ENCODE measurements at regions not wholly inside any gene's neighbourhood (a gene's known extent, or its start where the extent isn't known, plus 50 kb on each side); places are given as distances from the start of the nearest gene placed in this dataset.

DNA sequence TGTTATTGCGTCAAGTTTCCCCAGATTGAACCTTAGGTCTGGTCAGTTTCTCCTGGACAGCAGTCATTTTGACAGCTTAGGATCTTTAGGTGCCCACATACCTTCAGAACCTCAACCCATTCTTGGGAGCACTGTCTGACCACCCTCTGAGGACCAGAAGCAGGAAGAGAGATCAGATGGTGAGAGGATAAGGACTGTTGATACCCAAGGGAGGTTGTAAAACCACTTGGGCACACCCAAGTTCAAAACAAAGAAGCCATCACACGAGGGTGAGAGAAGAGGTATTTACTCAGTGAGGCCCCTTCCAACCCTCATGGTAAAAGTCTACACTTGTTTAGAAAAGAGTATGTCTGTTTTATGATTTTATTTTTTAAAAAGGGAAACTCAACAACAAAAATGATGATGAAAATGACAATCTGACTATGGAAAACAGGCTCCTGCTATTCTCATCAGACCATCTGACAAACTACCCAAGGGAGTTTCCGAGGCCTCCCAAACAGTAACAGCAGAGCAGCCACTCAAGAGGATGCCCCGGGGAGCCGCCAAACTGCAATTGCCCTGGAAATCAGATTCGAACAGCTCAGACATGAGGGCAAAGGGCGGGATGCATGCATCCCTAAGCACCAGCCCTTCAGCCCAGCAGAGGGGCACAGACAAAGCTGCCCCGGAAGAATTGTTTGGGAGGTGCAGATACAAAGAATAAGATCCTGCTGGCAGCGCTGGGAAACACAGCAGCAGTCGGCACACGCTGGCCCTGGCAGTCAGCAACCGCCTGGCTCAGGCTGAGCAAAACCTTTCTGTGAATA lies 162.6 kb upstream of the PLEKHG7 start:
- Mint-ChIP-seq H3K4me3 (no peak overlapping the region), H3K27me3 (no peaks in the 10 kb centered on the region), H3K9me3 (no peaks in the 10 kb centered on the region), H3K4me1 (ENCODE audit: low read depth) (peaks cover 64% of the 10 kb centered on the region), H3K27ac (peak overlapping the region; percentile 90), H3K36me3 (no peaks in the 10 kb centered on the region)
- intact Hi-C loops (cut with micrococcal nuclease): loop anchor here (1.0 to 2.0 kb wide), 4 partner anchors 12 to 35 kb away; no protein-coding TSS in a partner anchor
- peak; percentile 37 for DNase-seq
- ChIA-PET CTCF (interaction anchor here (0.6 to 2.5 kb wide), 5 partner anchors 10 to 879 kb away, joined by 3 to 7 read pairs (median 5); no protein-coding TSS in a partner anchor), POLR2A (interaction anchor here (0.9 to 1.4 kb wide), 3 partner anchors 12 to 137 kb away, joined by 3 read pairs; no protein-coding TSS in a partner anchor)

DNA sequence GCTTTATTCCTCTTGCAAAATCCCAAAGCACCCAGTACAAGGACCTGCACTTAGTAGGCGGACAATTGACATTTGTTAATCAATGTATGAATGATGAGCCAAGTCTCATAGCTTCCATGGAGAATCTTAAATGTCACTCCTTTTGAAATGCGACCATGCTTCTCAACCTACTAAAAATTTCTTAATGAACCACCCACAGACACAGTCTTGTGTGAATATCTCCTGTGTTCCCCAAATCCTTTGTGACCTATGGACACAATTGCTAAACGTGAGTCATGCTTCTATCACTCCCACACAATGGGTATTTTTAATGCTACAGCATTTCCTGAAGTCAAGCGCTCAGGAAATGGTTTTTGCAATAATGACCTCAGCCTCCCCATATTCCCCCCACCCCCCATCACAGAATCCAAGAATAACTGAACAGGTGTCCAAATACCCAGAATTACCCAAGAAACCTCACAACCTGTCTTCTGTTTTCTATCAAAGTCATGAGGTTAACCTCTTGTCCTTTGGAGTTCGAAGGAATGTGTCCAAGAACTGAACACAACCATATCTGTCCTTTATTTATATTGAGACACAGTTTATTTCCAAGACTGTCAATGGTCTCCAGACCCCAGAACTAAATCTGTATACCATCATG lies 163.6 kb upstream of the PLEKHG7 start:
- no peaks in the 10 kb centered on the region for H3K9me3 Mint-ChIP-seq
- H3K4me1 Mint-ChIP-seq (ENCODE audit: low read depth): peaks cover 63% of the 10 kb centered on the region
- intact Hi-C loops (cut with micrococcal nuclease): loop anchor here (1.0 to 2.0 kb wide), 4 partner anchors 13 to 34 kb away; no protein-coding TSS in a partner anchor
- DNase-seq: peak; percentile 56
- H3K27me3 Mint-ChIP-seq: no peaks in the 10 kb centered on the region
- no peak overlapping the region for H3K4me3 Mint-ChIP-seq
- POLR2A ChIA-PET: no interaction called here
- CTCF ChIA-PET: no interaction called here
- H3K36me3 Mint-ChIP-seq: no peaks in the 10 kb centered on the region
- H3K27ac Mint-ChIP-seq: peak overlapping the region; percentile 90

DNA sequence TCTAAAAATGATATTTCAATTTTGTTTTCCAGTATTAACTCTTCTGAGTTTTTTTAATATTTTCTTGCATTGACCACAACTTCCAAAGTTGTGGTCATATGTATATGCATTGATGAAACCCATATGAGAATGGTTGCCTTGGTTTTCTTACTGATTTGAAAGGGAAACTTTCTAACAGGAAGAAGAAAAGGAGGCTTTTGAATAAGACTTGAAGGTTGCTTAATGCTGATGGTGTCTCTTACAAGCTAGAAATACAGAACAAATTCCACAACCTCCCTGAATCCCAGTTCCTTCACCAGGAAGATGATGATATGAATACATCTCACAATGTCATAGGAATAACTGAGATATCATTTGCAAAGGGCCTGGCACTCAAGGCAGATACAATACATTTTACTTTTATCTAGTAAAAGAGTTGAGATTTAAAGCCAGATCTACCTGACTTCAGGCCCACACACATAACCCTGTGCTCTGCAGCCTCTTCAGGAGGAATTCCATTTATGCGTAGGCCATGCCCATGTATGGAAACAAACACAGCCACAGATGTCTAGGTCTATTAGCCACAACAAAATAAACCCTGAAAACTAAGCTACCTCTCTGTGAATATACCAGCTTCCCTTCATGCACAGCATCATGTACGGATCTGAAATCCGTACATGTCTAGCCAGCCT lies 165.4 kb upstream of the PLEKHG7 start:
- POLR2A ChIA-PET: interaction anchor here (0.6 kb wide), 1 partner anchor 19 kb away, joined by 3 read pairs; no protein-coding TSS in a partner anchor
- CTCF ChIA-PET: no interaction called here
- H3K4me1 Mint-ChIP-seq (ENCODE audit: low read depth): peaks cover 56% of the 10 kb centered on the region
- no peaks in the 10 kb centered on the region for H3K36me3 Mint-ChIP-seq
- peak overlapping the region; percentile 63 for H3K27ac Mint-ChIP-seq
- H3K9me3 Mint-ChIP-seq: no peaks in the 10 kb centered on the region
- H3K4me3 Mint-ChIP-seq: no peak overlapping the region
- intact Hi-C loops (cut with micrococcal nuclease): no loop called here
- no peak for DNase-seq
- H3K27me3 Mint-ChIP-seq: no peaks in the 10 kb centered on the region

DNA sequence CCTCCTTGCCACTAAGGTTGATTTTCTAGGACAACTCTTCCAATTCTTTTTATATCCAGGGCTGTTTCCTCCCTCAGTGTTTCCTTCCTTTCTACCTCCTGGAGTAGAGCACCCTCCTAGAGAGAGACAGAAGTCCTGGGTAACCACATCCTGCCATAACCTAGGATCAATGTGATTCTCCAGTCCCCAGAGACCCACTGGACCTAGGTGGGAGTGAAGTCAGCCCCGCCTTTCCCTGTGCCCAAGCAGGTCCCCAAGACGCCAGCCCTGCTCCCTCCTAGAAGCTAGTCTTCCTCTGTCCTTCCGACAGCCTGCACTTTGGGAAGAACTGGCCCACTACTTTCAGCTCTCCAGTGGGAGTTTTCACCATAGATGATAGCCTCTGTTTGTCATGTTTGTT lies 166.8 kb upstream of the PLEKHG7 start:
- H3K4me1 Mint-ChIP-seq (ENCODE audit: low read depth): peaks cover 44% of the 10 kb centered on the region
- no peaks in the 10 kb centered on the region for H3K9me3 Mint-ChIP-seq
- no peak for DNase-seq
- intact Hi-C loops (cut with micrococcal nuclease): no loop called here
- H3K27me3 Mint-ChIP-seq: no peaks in the 10 kb centered on the region
- H3K4me3 Mint-ChIP-seq: no peak overlapping the region
- H3K27ac Mint-ChIP-seq: no peak overlapping the region
- H3K36me3 Mint-ChIP-seq: peaks cover 2% of the 10 kb centered on the region
- POLR2A ChIA-PET: no interaction called here
- CTCF ChIA-PET: no interaction called here

DNA sequence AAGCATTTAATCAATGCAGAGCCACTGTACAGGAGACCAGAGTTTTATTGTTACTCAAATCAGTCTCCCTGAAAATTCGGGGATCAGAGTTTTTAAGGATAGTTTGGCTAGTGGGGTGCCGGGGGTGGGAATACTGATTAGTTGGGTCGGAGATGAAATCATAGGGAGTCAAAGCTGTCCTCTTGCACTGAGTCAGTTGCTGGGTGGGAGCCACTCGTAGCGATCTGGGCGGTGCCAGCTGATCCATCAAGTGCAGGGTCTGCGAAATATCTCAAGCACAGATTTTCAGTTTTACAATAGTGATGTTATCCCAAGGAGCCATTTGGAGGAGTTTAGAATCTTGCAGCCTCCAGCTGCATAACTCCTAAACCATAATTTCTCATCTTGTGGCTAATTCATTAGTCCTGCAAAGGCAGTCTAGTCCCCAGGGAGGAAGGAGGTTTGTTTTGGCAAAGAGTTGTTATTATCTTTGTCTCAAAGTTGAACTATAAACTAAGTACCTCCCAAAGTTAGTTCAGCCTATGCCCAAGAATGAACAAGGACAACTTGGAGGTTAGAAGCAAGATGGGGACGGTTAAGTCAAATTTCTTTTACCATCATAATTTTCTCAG lies 169.4 kb upstream of the PLEKHG7 start:
- intact Hi-C loops (cut with micrococcal nuclease): no loop called here
- H3K9me3 Mint-ChIP-seq: no peaks in the 10 kb centered on the region
- DNase-seq: no peak
- H3K36me3 Mint-ChIP-seq: peaks cover 2% of the 10 kb centered on the region
- H3K27ac Mint-ChIP-seq: no peak overlapping the region
- ChIA-PET CTCF (no interaction called here), POLR2A (no interaction called here)
- no peak overlapping the region for H3K4me3 Mint-ChIP-seq
- peaks cover 28% of the 10 kb centered on the region for H3K4me1 Mint-ChIP-seq (ENCODE audit: low read depth)
- H3K27me3 Mint-ChIP-seq: no peaks in the 10 kb centered on the region

DNA sequence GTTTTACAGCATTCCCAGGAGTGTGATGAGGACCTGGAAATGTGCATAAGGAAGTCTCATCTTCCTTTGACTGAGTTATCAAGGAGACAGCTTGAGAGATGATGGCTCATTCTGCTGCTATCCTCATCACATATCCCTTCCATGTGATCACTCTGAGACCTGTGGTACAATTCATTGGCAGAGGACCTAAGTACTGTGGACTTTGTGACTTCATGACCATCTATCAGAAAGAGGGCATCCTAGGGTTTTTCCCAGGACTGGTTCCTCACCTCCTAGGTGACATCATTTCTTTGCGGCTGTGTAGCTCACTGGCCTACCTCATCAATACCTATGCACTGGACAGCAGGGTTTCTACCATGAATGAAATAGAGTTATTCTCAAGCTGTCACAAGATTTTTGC lies 172.1 kb upstream of the PLEKHG7 start:
- no peak for DNase-seq
- ChIA-PET CTCF (no interaction called here), POLR2A (interaction anchor here (0.6 kb wide), 1 partner anchor 114 kb away, joined by 3 read pairs; no protein-coding TSS in a partner anchor)
- no peak overlapping the region for H3K27ac Mint-ChIP-seq
- intact Hi-C loops (cut with micrococcal nuclease): loop anchor here (2.0 kb wide), 1 partner anchor 16 kb away; no protein-coding TSS in a partner anchor
- peaks cover 2% of the 10 kb centered on the region for H3K36me3 Mint-ChIP-seq
- no peaks in the 10 kb centered on the region for H3K9me3 Mint-ChIP-seq
- H3K27me3 Mint-ChIP-seq: no peaks in the 10 kb centered on the region
- H3K4me1 Mint-ChIP-seq (ENCODE audit: low read depth): peaks cover 14% of the 10 kb centered on the region
- H3K4me3 Mint-ChIP-seq: no peak overlapping the region

DNA sequence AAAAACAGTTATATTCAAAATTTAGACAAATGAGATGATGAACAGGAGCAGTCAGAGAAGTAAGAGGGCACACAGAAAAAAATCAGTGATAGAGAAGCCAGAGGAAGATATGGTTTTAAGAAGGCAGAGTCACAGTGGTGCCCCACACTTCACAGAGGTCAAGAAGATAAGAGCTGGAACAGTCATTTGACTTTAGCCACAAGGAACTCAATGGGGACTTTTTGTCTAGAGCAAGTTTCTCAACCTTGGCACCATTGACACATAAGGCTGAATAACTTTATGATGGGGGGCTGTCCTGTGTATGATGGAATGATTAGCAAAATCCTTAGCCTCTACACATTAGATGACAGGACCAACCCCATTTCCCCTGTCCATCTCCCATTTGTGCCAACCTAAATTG lies 172.8 kb upstream of the PLEKHG7 start:
- DNase-seq: no peak
- ChIA-PET CTCF (no interaction called here), POLR2A (no interaction called here)
- H3K9me3 Mint-ChIP-seq: no peaks in the 10 kb centered on the region
- H3K4me3 Mint-ChIP-seq: no peak overlapping the region
- intact Hi-C loops (cut with micrococcal nuclease): loop anchor here (2.0 kb wide), 1 partner anchor 15 kb away; no protein-coding TSS in a partner anchor
- peaks cover 16% of the 10 kb centered on the region for H3K4me1 Mint-ChIP-seq (ENCODE audit: low read depth)
- no peaks in the 10 kb centered on the region for H3K27me3 Mint-ChIP-seq
- H3K36me3 Mint-ChIP-seq: peaks cover 2% of the 10 kb centered on the region
- H3K27ac Mint-ChIP-seq: no peak overlapping the region

DNA sequence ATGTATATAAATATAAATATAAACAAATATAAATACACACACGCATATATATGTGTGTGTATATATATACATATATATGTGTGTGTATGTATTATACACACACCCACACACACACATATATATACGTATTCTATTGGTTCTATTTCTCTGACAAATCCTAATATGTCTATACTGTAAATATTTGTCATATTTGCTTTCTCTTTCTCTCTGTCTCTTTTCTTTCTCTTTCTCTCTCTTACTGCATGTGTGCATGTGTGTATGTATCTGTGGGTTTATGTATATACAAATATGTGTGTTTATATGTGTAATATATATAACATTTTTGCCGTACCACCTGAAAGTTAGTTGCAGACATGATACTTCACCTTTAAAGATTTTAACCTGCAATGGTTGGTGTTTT lies 174.2 kb upstream of the PLEKHG7 start:
- intact Hi-C loops (cut with micrococcal nuclease): no loop called here
- Mint-ChIP-seq H3K27me3 (no peaks in the 10 kb centered on the region), H3K4me1 (ENCODE audit: low read depth) (peaks cover 22% of the 10 kb centered on the region), H3K9me3 (peaks cover 2% of the 10 kb centered on the region), H3K4me3 (no peak overlapping the region), H3K36me3 (peaks cover 2% of the 10 kb centered on the region), H3K27ac (no peak overlapping the region)
- DNase-seq: no peak
- ChIA-PET CTCF (no interaction called here), POLR2A (no interaction called here)

DNA sequence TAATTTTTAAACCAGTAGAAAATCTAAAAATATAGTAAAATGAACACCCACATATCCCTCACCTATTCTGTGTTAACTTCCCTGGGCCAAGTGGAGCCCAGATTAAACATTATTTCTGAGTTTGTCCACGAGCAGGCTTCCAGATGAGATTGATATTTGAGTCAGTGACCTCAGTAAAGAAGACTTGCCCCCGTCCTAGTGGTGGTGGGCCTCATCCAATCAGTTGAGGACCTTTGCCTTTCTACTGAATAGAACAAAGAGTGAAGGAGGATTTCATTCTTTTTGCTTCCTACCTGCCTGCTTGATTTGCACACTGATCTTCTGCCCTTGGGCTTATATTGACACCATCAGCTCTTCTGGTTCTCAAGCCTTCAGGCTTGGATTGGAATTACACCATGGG lies 174.7 kb upstream of the PLEKHG7 start:
- no peak for DNase-seq
- intact Hi-C loops (cut with micrococcal nuclease): no loop called here
- Mint-ChIP-seq H3K4me3 (no peak overlapping the region), H3K36me3 (peaks cover 2% of the 10 kb centered on the region), H3K4me1 (ENCODE audit: low read depth) (peaks cover 22% of the 10 kb centered on the region), H3K9me3 (peaks cover 4% of the 10 kb centered on the region), H3K27ac (no peak overlapping the region), H3K27me3 (no peaks in the 10 kb centered on the region)
- POLR2A ChIA-PET: no interaction called here
- CTCF ChIA-PET: no interaction called here

DNA sequence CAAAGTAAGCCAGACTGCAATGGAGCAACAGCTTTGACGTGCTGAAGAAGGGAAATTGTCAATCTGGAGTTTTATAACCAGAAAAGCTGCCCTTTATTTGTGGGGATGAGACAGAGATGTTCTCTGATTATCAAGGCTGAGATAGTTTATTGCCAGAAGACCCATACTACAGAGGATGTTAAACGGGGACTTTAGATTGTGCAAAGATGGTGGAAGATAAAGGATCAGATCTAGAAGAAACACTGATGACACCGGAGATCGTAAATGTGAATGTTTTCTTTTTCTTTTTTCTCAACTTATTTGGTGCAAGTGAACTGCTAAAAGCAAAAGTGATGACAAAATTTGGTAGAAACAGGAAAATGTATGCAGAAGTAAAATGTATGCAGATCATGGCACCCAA lies 178.3 kb upstream of the PLEKHG7 start:
- ChIA-PET POLR2A (interaction anchor here (0.6 kb wide), 1 partner anchor 30 kb away, joined by 3 read pairs; no protein-coding TSS in a partner anchor), CTCF (interaction anchor here (0.9 to 1.1 kb wide), 2 partner anchors 11 to 1142 kb away, joined by 3 to 5 read pairs; no protein-coding TSS in a partner anchor)
- Mint-ChIP-seq H3K4me3 (no peak overlapping the region), H3K4me1 (ENCODE audit: low read depth) (peaks cover 24% of the 10 kb centered on the region), H3K9me3 (peaks cover 9% of the 10 kb centered on the region), H3K27ac (peak overlapping the region; percentile 31), H3K27me3 (no peaks in the 10 kb centered on the region), H3K36me3 (no peaks in the 10 kb centered on the region)
- intact Hi-C loops (cut with micrococcal nuclease): no loop called here
- DNase-seq: no peak

DNA sequence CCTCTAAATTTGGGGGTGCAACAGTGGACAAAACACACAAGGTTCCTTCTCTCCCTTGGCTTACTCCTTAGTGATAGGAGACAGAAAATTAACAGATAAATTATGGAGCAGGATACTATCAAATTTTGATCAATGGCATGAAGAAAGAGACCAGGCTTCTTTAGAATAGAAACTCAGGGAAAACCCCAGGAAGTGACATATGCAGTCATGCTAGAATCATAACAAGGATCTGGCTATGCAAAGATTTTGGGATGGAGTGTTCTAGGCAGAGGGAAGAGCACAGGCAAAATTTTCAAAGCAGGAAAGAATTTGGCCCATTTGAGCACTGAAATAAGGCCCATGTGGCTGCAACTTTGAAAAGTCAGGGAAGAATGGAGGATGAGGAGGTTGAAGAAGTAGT lies 182.3 kb upstream of the PLEKHG7 start:
- Mint-ChIP-seq H3K36me3 (no peaks in the 10 kb centered on the region), H3K4me1 (ENCODE audit: low read depth) (peaks cover 30% of the 10 kb centered on the region), H3K27me3 (no peaks in the 10 kb centered on the region), H3K9me3 (peaks cover 9% of the 10 kb centered on the region), H3K27ac (no peak overlapping the region), H3K4me3 (no peak overlapping the region)
- DNase-seq: no peak
- POLR2A ChIA-PET: no interaction called here
- CTCF ChIA-PET: no interaction called here
- intact Hi-C loops (cut with micrococcal nuclease): no loop called here

DNA sequence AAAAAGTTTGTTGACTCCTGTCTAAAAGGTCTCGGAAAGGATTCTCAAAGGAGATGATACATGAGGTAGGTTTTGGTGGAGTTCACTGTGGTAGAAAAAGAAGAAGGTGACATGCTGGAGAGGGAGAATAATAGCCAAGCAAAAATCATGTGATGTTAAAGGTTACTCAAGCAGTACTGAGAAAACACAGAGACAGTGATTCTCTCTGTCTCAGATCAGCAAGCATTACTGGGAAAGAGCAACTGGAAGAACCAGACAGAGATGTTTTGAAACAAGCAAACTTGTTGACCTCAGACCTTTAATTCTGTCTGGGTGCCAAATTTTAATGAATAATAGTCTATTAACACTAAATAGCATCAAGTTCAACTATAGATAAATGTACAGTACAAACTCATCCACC lies 183.5 kb upstream of the PLEKHG7 start:
- CTCF ChIA-PET: no interaction called here
- peaks cover 28% of the 10 kb centered on the region for H3K4me1 Mint-ChIP-seq (ENCODE audit: low read depth)
- intact Hi-C loops (cut with micrococcal nuclease): no loop called here
- DNase-seq: no peak
- peaks cover 7% of the 10 kb centered on the region for H3K9me3 Mint-ChIP-seq
- H3K27me3 Mint-ChIP-seq: no peaks in the 10 kb centered on the region
- POLR2A ChIA-PET: no interaction called here
- no peak overlapping the region for H3K4me3 Mint-ChIP-seq
- no peaks in the 10 kb centered on the region for H3K36me3 Mint-ChIP-seq
- H3K27ac Mint-ChIP-seq: no peak overlapping the region

Data from activated CD4-positive, alpha-beta memory T cell treated with anti-CD3 and anti-CD28 coated beads for 36 hours (primary cell).